ENCODE measurements at regions not wholly inside any gene's neighbourhood (a gene's known extent, or its start where the extent isn't known, plus 50 kb on each side); places are given as distances from the start of the nearest gene placed in this dataset.

- dilution Hi-C loops (cut with MboI; ENCODE audit: extremely low pct_ligation_motif_present, low sequenced_read_pairs) (no loop called here), intact Hi-C loops (cut with micrococcal nuclease) (no loop called here)
- CTCF ChIA-PET = no interaction called here
- no peak overlapping the region for H3K4me3 ChIP-seq (replicated peaks in 1 of 3; ENCODE audit: insufficient read depth in 1 of 3, low read depth in 1 of 3, low read length in 3 of 3)
- H3K79me2 ChIP-seq (ENCODE audit: control insufficient read depth, insufficient read depth, low read length) = no peaks in the 10 kb centered on the region
- H3K4me2 ChIP-seq (ENCODE audit: insufficient read depth, low read length) = no peak overlapping the region
- peaks cover 0 to 6% of the 10 kb centered on the region in 2 experiments for H3K27me3 ChIP-seq (ENCODE audit: control insufficient read depth in 2 of 2, insufficient read depth in 2 of 2, low read length in 2 of 2)
- H3K27ac ChIP-seq (ENCODE audit: insufficient read depth, low read depth, low read length) = no peak overlapping the region
- no peaks in the 10 kb centered on the region for H3K9me1 ChIP-seq (replicated peaks; ENCODE audit: control insufficient read depth, extremely low read depth, insufficient read depth, low read length)
- DNase-seq (ENCODE audit: low read depth, low spot score) (no peak), FAIRE-seq (peak; percentile 4)
- H3K9me3 ChIP-seq (replicated peaks; ENCODE audit: control insufficient read depth, insufficient read depth, low read length) = no peaks in the 10 kb centered on the region
- TF ChIP-seq FOS (IDR thresholded peaks at IDR 0.05; ENCODE audit: borderline replicate concordance, insufficient read depth, low read length) = no peak
- TF ChIP-seq MAX (IDR thresholded peaks at IDR 0.05; ENCODE audit: insufficient read depth, insufficient read length) = no peak
- no peak for TF ChIP-seq POLR2AphosphoS5 (IDR thresholded peaks at IDR 0.05; ENCODE audit: insufficient read depth, low read depth, low read length)
- no peak for TF ChIP-seq EZH2 (IDR thresholded peaks at IDR 0.05; ENCODE audit: borderline replicate concordance, low read depth, low read length, severe bottlenecking)
- no peak for TF ChIP-seq JUN (IDR thresholded peaks at IDR 0.05; ENCODE audit: borderline replicate concordance, insufficient read depth, insufficient read length, low read depth)
- no peak for TF ChIP-seq GATA2 (IDR thresholded peaks at IDR 0.05; ENCODE audit: insufficient read depth, insufficient read length, low read depth, low read length)
- no peak for TF ChIP-seq POLR2A (IDR thresholded peaks at IDR 0.05; ENCODE audit: low read depth, low read length)
- TF ChIP-seq MYC (IDR thresholded peaks at IDR 0.05; ENCODE audit: low read depth, low read length) = no peak
- no peak for TF ChIP-seq CTCF (IDR thresholded peaks at IDR 0.05; ENCODE audit: extremely low read depth in 1 of 2, insufficient read depth in 1 of 2, low read depth in 1 of 2, low read length in 2 of 2)
- POLR2A ChIA-PET = no interaction called here
- H3K9ac ChIP-seq (replicated peaks; ENCODE audit: extremely low read depth, insufficient read depth, low read length) = no peak overlapping the region
- BruUV-seq (replicated peaks) = no TSS peak
- no peaks in the 10 kb centered on the region for H3K36me3 ChIP-seq (ENCODE audit: control insufficient read depth in 2 of 2, extremely low read depth in 1 of 2, insufficient read depth in 2 of 2, low read length in 2 of 2)
- no peaks in the 10 kb centered on the region for H4K20me1 ChIP-seq (replicated peaks; ENCODE audit: control insufficient read depth, extremely low read depth, insufficient read depth, low read length)
- H3K4me1 ChIP-seq (ENCODE audit: control insufficient read depth, extremely low read depth, insufficient read depth, low read length) = no peaks in the 10 kb centered on the region
- no peak overlapping the region for H2AFZ ChIP-seq (ENCODE audit: low read depth, low read length)
Measured at GRCh38 chr21:27586986-27587385, 620.1 kb upstream of the ADAMTS5 start.
